ENCODE measurements at regions not wholly inside any gene's neighbourhood (a gene's known extent, or its start where the extent isn't known, plus 50 kb on each side); places are given as distances from the start of the nearest gene placed in this dataset.

DNA sequence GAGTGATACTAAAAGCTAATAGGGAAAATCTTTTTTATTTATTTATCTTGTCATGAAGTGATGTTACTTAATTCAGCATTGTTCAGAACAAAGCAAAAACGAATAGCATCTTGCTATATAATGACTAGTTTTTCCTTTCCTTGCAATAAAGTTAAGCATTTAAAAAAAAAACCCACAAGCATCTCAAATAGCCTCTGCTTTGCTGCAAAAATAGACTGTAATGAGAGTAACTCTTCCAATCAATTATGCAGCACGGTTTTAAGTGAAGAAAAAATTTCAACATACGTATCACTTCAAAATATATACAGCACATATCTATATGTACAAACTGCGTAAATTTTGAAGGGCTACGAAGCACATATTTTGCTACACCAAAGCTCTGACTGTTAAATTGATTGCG lies 153.3 kb upstream of the VRK2 start:
- TF ChIP-seq, protein P1, sequence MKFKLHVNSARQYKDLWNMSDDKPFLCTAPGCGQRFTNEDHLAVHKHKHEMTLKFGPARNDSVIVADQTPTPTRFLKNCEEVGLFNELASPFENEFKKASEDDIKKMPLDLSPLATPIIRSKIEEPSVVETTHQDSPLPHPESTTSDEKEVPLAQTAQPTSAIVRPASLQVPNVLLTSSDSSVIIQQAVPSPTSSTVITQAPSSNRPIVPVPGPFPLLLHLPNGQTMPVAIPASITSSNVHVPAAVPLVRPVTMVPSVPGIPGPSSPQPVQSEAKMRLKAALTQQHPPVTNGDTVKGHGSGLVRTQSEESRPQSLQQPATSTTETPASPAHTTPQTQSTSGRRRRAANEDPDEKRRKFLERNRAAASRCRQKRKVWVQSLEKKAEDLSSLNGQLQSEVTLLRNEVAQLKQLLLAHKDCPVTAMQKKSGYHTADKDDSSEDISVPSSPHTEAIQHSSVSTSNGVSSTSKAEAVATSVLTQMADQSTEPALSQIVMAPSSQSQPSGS (IDR thresholded peaks at IDR 0.05; ENCODE audit: low read length): no peak
- TF ChIP-seq, protein P2, sequence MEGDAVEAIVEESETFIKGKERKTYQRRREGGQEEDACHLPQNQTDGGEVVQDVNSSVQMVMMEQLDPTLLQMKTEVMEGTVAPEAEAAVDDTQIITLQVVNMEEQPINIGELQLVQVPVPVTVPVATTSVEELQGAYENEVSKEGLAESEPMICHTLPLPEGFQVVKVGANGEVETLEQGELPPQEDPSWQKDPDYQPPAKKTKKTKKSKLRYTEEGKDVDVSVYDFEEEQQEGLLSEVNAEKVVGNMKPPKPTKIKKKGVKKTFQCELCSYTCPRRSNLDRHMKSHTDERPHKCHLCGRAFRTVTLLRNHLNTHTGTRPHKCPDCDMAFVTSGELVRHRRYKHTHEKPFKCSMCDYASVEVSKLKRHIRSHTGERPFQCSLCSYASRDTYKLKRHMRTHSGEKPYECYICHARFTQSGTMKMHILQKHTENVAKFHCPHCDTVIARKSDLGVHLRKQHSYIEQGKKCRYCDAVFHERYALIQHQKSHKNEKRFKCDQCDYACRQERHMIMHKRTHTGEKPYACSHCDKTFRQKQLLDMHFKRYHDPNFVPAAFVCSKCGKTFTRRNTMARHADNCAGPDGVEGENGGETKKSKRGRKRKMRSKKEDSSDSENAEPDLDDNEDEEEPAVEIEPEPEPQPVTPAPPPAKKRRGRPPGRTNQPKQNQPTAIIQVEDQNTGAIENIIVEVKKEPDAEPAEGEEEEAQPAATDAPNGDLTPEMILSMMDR (IDR thresholded peaks at IDR 0.05; ENCODE audit: control extremely low read depth in 1 of 3, insufficient read depth in 1 of 3, low read depth in 1 of 3, low read length in 3 of 3): no peak
- no peak for TF ChIP-seq CBX5 (IDR thresholded peaks at IDR 0.05; ENCODE audit: low read depth, low read length)
- no peak for TF ChIP-seq EZH2 (IDR thresholded peaks at IDR 0.05; ENCODE audit: low read depth, low read length, severe bottlenecking)
- TF ChIP-seq POLR2AphosphoS5 (IDR thresholded peaks at IDR 0.05; ENCODE audit: low read depth, low read length): no peak

All from H1 (cell line).